HEK293 (cell line): ENCODE measurements at regions not wholly inside any gene's neighbourhood (a gene's known extent, or its start where the extent isn't known, plus 50 kb on each side); places are given as distances from the start of the nearest gene placed in this dataset.

Experiments
- CTCF ChIA-PET: fragments of 350-600 bp; formaldehyde crosslinking; extraction: SDS; loops from one replicate; lab custom pipeline; 2021; ENCODE audit warnings: antibody characterized with exemption; lab: Yijun Ruan, JAX
- POLR2A ChIA-PET: fragments of 300-600 bp; formaldehyde crosslinking; extraction: SDS; loops from one replicate; lab custom pipeline; 2020; ENCODE audit warnings: antibody characterized with exemption, inconsistent platforms; lab: Yijun Ruan, JAX
- H3K27ac ChIP-seq: fragments of 200-500 bp; sonication (Bioruptor generic); 2 replicates; pipeline ENCODE4 v1.5.1; 2014; ENCODE audit warnings: low read depth, low read length, control low read depth, inconsistent platforms; ENCODE audit errors: extremely low read depth
- H3K36me3 ChIP-seq, 2 experiments: fragments of 200-500 bp in 1 of 2; sonication (Bioruptor generic) in 1 of 2; 1 replicate in 1 of 2; 2 replicates in 1 of 2; pipeline ENCODE4 v1.5.1; 2014 to 2017; ENCODE audit warnings: inconsistent platforms in 2 of 2, low read length in 2 of 2; ENCODE audit not compliant: control insufficient read depth in 2 of 2, insufficient read depth in 1 of 2
- H3K4me1 ChIP-seq: fragments of 200-500 bp; sonication (Bioruptor generic); 2 replicates; pipeline ENCODE4 v1.5.1; 2014; ENCODE audit warnings: mild to moderate bottlenecking, low read length, inconsistent platforms; ENCODE audit not compliant: control insufficient read depth, insufficient read depth
- H3K4me3 ChIP-seq: 2 replicates; pipeline ENCODE4 v1.5.1; 2011; ENCODE audit warnings: low read depth, mild to moderate bottlenecking, control low read depth, low read length, moderate library complexity
- H3K9me3 ChIP-seq: fragments of 200-500 bp; sonication (Bioruptor generic); 2 replicates; pipeline ENCODE4 v1.5.1; 2014; ENCODE audit warnings: low read depth, low read length, inconsistent platforms; ENCODE audit not compliant: control insufficient read depth, insufficient read depth
- GLIS2 ChIP-seq: fragments of 450-650 bp; formaldehyde crosslinking; IDR thresholded peaks from 2 replicates; pipeline ENCODE4 v1.5.1; 2016; ENCODE audit warnings: missing biosample characterization, missing genetic modification characterization
- HOXA7 ChIP-seq: sonication (generic); formaldehyde crosslinking; IDR thresholded peaks from 2 replicates; pipeline ENCODE4 v1.8.1; 2022; ENCODE audit warnings: missing genetic modification reagents, borderline replicate concordance
- PRDM4 ChIP-seq: fragments of 450-650 bp; formaldehyde crosslinking; IDR thresholded peaks from 2 replicates; pipeline ENCODE4 v1.5.1; 2017; ENCODE audit warnings: missing biosample characterization, missing genetic modification characterization
- PRDM6 ChIP-seq: fragments of 450-650 bp; formaldehyde crosslinking; IDR thresholded peaks from 2 replicates; pipeline ENCODE4 v1.5.1; 2017; ENCODE audit warnings: missing biosample characterization, missing genetic modification characterization
- SP2 ChIP-seq: fragments of 450-650 bp; formaldehyde crosslinking; IDR thresholded peaks from 2 replicates; pipeline ENCODE4 v1.5.1; 2016; ENCODE audit warnings: missing biosample characterization, missing genetic modification characterization
- ZBTB11 ChIP-seq: fragments of 450-650 bp; formaldehyde crosslinking; conservative IDR thresholded peaks from 2 replicates; pipeline ENCODE4 v1.5.1; 2016; ENCODE audit warnings: low read depth, missing biosample characterization, missing genetic modification characterization
- ZBTB7A ChIP-seq: fragments of 450-650 bp; formaldehyde crosslinking; IDR thresholded peaks from 2 replicates; pipeline ENCODE4 v1.5.1; 2016; ENCODE audit warnings: low read depth, missing biosample characterization, missing genetic modification characterization
- ZNF133 ChIP-seq: fragments of 450-650 bp; formaldehyde crosslinking; IDR thresholded peaks from 2 replicates; pipeline ENCODE4 v1.5.1; 2016; ENCODE audit warnings: missing biosample characterization, missing genetic modification characterization
- ZNF274 ChIP-seq, 2 experiments: fragments of 200-500 bp in 1 of 2; fragments of 450-650 bp in 1 of 2; sonication (Bioruptor generic) in 1 of 2; formaldehyde crosslinking in 1 of 2; IDR thresholded peaks; 2 replicates each; pipeline versions ENCODE4 v1.5.1 to v1.6.1; 2014 to 2016; ENCODE audit warnings: borderline replicate concordance in 1 of 2, inconsistent platforms in 1 of 2, low read length in 1 of 2, missing biosample characterization in 1 of 2, missing genetic modification characterization in 1 of 2
- ZNF311 ChIP-seq: fragments of 450-650 bp; formaldehyde crosslinking; IDR thresholded peaks from 2 replicates; pipeline ENCODE4 v1.5.1; 2017; ENCODE audit warnings: missing biosample characterization, missing genetic modification characterization, borderline replicate concordance
- ZNF394 ChIP-seq: fragments of 450-650 bp; formaldehyde crosslinking; IDR thresholded peaks from 2 replicates; pipeline ENCODE4 v1.5.1; 2016; ENCODE audit warnings: missing biosample characterization, missing genetic modification characterization, mild to moderate bottlenecking, moderate library complexity, borderline replicate concordance
- ZNF416 ChIP-seq: fragments of 450-650 bp; formaldehyde crosslinking; IDR thresholded peaks from 2 replicates; pipeline ENCODE4 v1.5.1; 2016; ENCODE audit warnings: missing biosample characterization, missing genetic modification characterization
- ZNF549 ChIP-seq: fragments of 450-650 bp; IDR thresholded peaks from 2 replicates; pipeline ENCODE4 v1.5.1; 2018; ENCODE audit warnings: missing biosample characterization, missing genetic modification characterization, mild to moderate bottlenecking, inconsistent platforms, moderate library complexity
- ZNF658 ChIP-seq: fragments of 450-650 bp; formaldehyde crosslinking; IDR thresholded peaks from 2 replicates; pipeline ENCODE4; 2016; ENCODE audit warnings: missing biosample characterization, missing genetic modification characterization
- ZNF830 ChIP-seq: fragments of 450-650 bp; IDR thresholded peaks from 2 replicates; pipeline ENCODE4 v1.5.0; 2018; ENCODE audit warnings: missing biosample characterization, missing genetic modification characterization, low read depth, mild to moderate bottlenecking, moderate library complexity

- H3K36me3 ChIP-seq = no peaks in the 10 kb centered on the region
- no peak overlapping the region for H3K27ac ChIP-seq
- ChIA-PET CTCF (no interaction called here), POLR2A (no interaction called here)
- H3K9me3 ChIP-seq = no peaks in the 10 kb centered on the region
- no peaks in the 10 kb centered on the region for H3K4me1 ChIP-seq
- TF ChIP-seq GLIS2 (no peak), ZNF416 (tag by site-specific recombination) (no peak), ZNF274 (IDR thresholded peaks at IDR 0.05; ENCODE audit: low read length) (no peak), ZNF274 (tag by site-specific recombination; IDR thresholded peaks at IDR 0.05; ENCODE audit: borderline replicate concordance) (no peak), PRDM6 (tag by site-specific recombination) (no peak), PRDM4 (tag by site-specific recombination) (no peak), ZNF394 (tag by site-specific recombination) (no peak), ZNF133 (tag by site-specific recombination) (no peak), ZNF549 (no peak)
- H3K4me3 ChIP-seq = no peak overlapping the region
Observed at GRCh38 chr2:138157372-138157771, 193.1 kb downstream of the HNMT start.

GRCh38 chr2:138170485-138170884 lies 206.2 kb downstream of the HNMT start:
- no peak overlapping the region for H3K27ac ChIP-seq
- no peaks in the 10 kb centered on the region for H3K9me3 ChIP-seq
- H3K4me3 ChIP-seq = no peak overlapping the region
- CTCF ChIA-PET = interaction anchor here (0.7 kb wide), 1 partner anchor 141 kb away, joined by 3 read pairs; no protein-coding TSS in a partner anchor
- no peak for TF ChIP-seq PRDM4 (tag by site-specific recombination)
- TF ChIP-seq ZNF658 (tag by site-specific recombination) = no peak
- TF ChIP-seq ZBTB7A (tag by site-specific recombination) = no peak
- TF ChIP-seq HOXA7 = no peak
- TF ChIP-seq ZNF830 = no peak
- TF ChIP-seq ZNF311 (tag by site-specific recombination) = no peak
- TF ChIP-seq ZBTB11 (tag by site-specific recombination) = no peak
- TF ChIP-seq SP2 (tag by site-specific recombination) = no peak
- POLR2A ChIA-PET = interaction anchor here (1.0 kb wide), 1 partner anchor 9 kb away, joined by 3 read pairs; no protein-coding TSS in a partner anchor
- no peaks in the 10 kb centered on the region for H3K36me3 ChIP-seq
- no peaks in the 10 kb centered on the region for H3K4me1 ChIP-seq
